Neural progenitor cell (in vitro differentiated cells): ENCODE measurements at regions not wholly inside any gene's neighbourhood (a gene's known extent, or its start where the extent isn't known, plus 50 kb on each side); places are given as distances from the start of the nearest gene placed in this dataset.
A peak's percentile ranks its signal among the peaks of the same experiment; 100 is the strongest.
"Not testable (repeated sequence)": the region's sequence is repeated elsewhere in the genome, so short reads cannot be mapped to it uniquely, and the experiment has no call there.

ENCODE experiments used
- DNase-seq: peaks from one replicate; pipeline ENCODE4 v3.0.0-alpha.2; 2016; ENCODE audit warnings: low spot score
- H2AFZ ChIP-seq: fragments of 200-600 bp; sonication (generic); replicated peaks from 2 replicates; pipeline ENCODE4 v1.6.1; 2016; ENCODE audit warnings: antibody characterized with exemption
- H3F3A ChIP-seq: fragments of 200-600 bp; sonication (generic); 2 replicates; pipeline ENCODE4 v1.6.1; 2016; ENCODE audit warnings: antibody characterized with exemption, low read depth
- H3K27ac ChIP-seq: fragments of 200-600 bp; sonication (generic); 2 replicates; pipeline ENCODE4 v1.5.1; 2016; ENCODE audit warnings: mild to moderate bottlenecking
- H3K27me3 ChIP-seq: fragments of 200-600 bp; sonication (generic); 2 replicates; pipeline ENCODE4 v1.6.1; 2016; ENCODE audit warnings: mild to moderate bottlenecking, moderate library complexity
- H3K36me3 ChIP-seq: fragments of 200-600 bp; sonication (generic); 2 replicates; pipeline ENCODE4 v1.5.1; 2016
- H3K4me1 ChIP-seq: fragments of 200-600 bp; sonication (generic); 2 replicates; pipeline ENCODE4 v1.6.1; 2016; ENCODE audit warnings: mixed run types
- H3K4me2 ChIP-seq: fragments of 200-600 bp; sonication (generic); 2 replicates; pipeline ENCODE4 v1.6.1; 2016
- H3K4me3 ChIP-seq: fragments of 200-600 bp; sonication (generic); 2 replicates; pipeline ENCODE4 v1.5.1; 2016
- H3K79me2 ChIP-seq: fragments of 200-600 bp; sonication (generic); 2 replicates; pipeline ENCODE4 v1.6.1; 2016; ENCODE audit warnings: low read depth
- H3K9ac ChIP-seq: fragments of 200-600 bp; sonication (generic); 2 replicates; pipeline ENCODE4 v1.6.1; 2016
- H3K9me3 ChIP-seq: fragments of 200-600 bp; sonication (generic); 2 replicates; pipeline ENCODE4 v1.5.1; 2016; ENCODE audit warnings: low read depth
- H4K20me1 ChIP-seq: fragments of 200-600 bp; sonication (generic); 2 replicates; pipeline ENCODE4 v1.6.1; 2016; ENCODE audit warnings: low read depth
- H3K27ac Mint-ChIP-seq: 3 replicates; pipeline ENCODE4 v1.8.0; 2021; ENCODE audit warnings: mixed read lengths
- H3K27me3 Mint-ChIP-seq: 2 replicates; pipeline ENCODE4 v1.8.0; 2022; ENCODE audit warnings: low read depth, mild to moderate bottlenecking, inconsistent platforms, moderate library complexity, mixed read lengths; ENCODE audit not compliant: insufficient read depth
- H3K36me3 Mint-ChIP-seq: 3 replicates; pipeline ENCODE4 v1.8.0; 2021; ENCODE audit warnings: mixed read lengths
- H3K4me1 Mint-ChIP-seq: 3 replicates; pipeline ENCODE4 v1.8.0; 2021; ENCODE audit warnings: mixed read lengths
- H3K4me3 Mint-ChIP-seq: 3 replicates; pipeline ENCODE4 v1.8.0; 2021; ENCODE audit warnings: mild to moderate bottlenecking, moderate library complexity, mixed read lengths
- H3K9me3 Mint-ChIP-seq: 3 replicates; pipeline ENCODE4 v1.8.0; 2020; ENCODE audit warnings: mixed read lengths
- CTCF ChIP-seq: fragments of 200-600 bp; sonication (generic); IDR thresholded peaks from 2 replicates; pipeline ENCODE4 v1.5.1; 2017; ENCODE audit warnings: antibody characterized with exemption, mild to moderate bottlenecking
- EZH2 ChIP-seq: fragments of 200-600 bp; sonication (generic); IDR thresholded peaks from 2 replicates; pipeline ENCODE4 v1.6.1; 2017; ENCODE audit warnings: antibody characterized with exemption, mild to moderate bottlenecking, moderate library complexity
- EZH2phosphoT487 ChIP-seq: fragments of 200-600 bp; sonication (generic); IDR thresholded peaks from 2 replicates; pipeline ENCODE4 v1.6.1; 2017; ENCODE audit warnings: antibody characterized with exemption

- Mint-ChIP-seq H3K4me3 (no peak overlapping the region), H3K27ac (no peak overlapping the region)
- no peak overlapping the region for H3K27ac ChIP-seq
Observed at GRCh38 chr9:36461323-36461722, 61.3 kb upstream of the RNF38 start.

GRCh38 chr9:36458430-36458915 is 58.4 kb upstream of the RNF38 start:
- not testable (repeated sequence) for H3K4me3 Mint-ChIP-seq, H3K27ac ChIP-seq, H3K4me2 ChIP-seq, H3K9me3 ChIP-seq, H3K79me2 ChIP-seq, H3K4me3 ChIP-seq, H3K27me3 Mint-ChIP-seq, H3K9ac ChIP-seq, DNase-seq, H3K27ac Mint-ChIP-seq, H3F3A ChIP-seq, H3K27me3 ChIP-seq, H2AFZ ChIP-seq, H3K9me3 Mint-ChIP-seq, H3K36me3 ChIP-seq
- peaks cover 68% of the 10 kb centered on the region for H4K20me1 ChIP-seq
- H3K4me1 Mint-ChIP-seq = peaks cover 16% of the 10 kb centered on the region
- H3K4me1 ChIP-seq = peaks cover 17% of the 10 kb centered on the region
- peaks cover 21% of the 10 kb centered on the region for H3K36me3 Mint-ChIP-seq

More at GRCh38 chr9:36461323-36461722, 61.3 kb upstream of the RNF38 start:
- no peak overlapping the region for H2AFZ ChIP-seq
- H3K36me3 Mint-ChIP-seq = peaks cover 25% of the 10 kb centered on the region
- peaks cover 17% of the 10 kb centered on the region for H3K4me1 ChIP-seq
- DNase-seq = no peak
- H3K36me3 ChIP-seq = no peaks in the 10 kb centered on the region
- TF ChIP-seq EZH2 (no peak), EZH2phosphoT487 (no peak), CTCF (no peak)
- H3K9me3 Mint-ChIP-seq = no peaks in the 10 kb centered on the region
- no peaks in the 10 kb centered on the region for H3K9me3 ChIP-seq
- no peaks in the 10 kb centered on the region for H3K27me3 ChIP-seq
- H4K20me1 ChIP-seq = peaks cover 59% of the 10 kb centered on the region
- H3K9ac ChIP-seq = no peak overlapping the region
- H3K79me2 ChIP-seq = no peaks in the 10 kb centered on the region
- H3K4me1 Mint-ChIP-seq = peaks cover 16% of the 10 kb centered on the region
- no peaks in the 10 kb centered on the region for H3K27me3 Mint-ChIP-seq
- H3K4me2 ChIP-seq = no peak overlapping the region
- H3K4me3 ChIP-seq = no peak overlapping the region
- H3F3A ChIP-seq = peaks cover 5% of the 10 kb centered on the region

- no peak for TF ChIP-seq CTCF
- H3K4me3 ChIP-seq = no peak overlapping the region
Observed at GRCh38 chr9:36457836-36458429, 57.9 kb upstream of the RNF38 start.

GRCh38 chr9:36456480-36457065 is 56.5 kb upstream of the RNF38 start:
- H3K79me2 ChIP-seq = no peaks in the 10 kb centered on the region

More at GRCh38 chr9:36457836-36458429, 57.9 kb upstream of the RNF38 start:
- no peak overlapping the region for H3K9ac ChIP-seq
- no peaks in the 10 kb centered on the region for H3K27me3 Mint-ChIP-seq
- H4K20me1 ChIP-seq = peaks cover 64% of the 10 kb centered on the region
- H3K36me3 ChIP-seq = no peaks in the 10 kb centered on the region
- no peaks in the 10 kb centered on the region for H3K9me3 ChIP-seq
- no peak overlapping the region for H3K4me3 Mint-ChIP-seq
- H3K9me3 Mint-ChIP-seq = no peaks in the 10 kb centered on the region
- peaks cover 5% of the 10 kb centered on the region for H3F3A ChIP-seq
- no peak for DNase-seq
- H3K4me2 ChIP-seq = no peak overlapping the region
- H3K79me2 ChIP-seq = no peaks in the 10 kb centered on the region
- H2AFZ ChIP-seq = no peak overlapping the region
- H3K4me1 ChIP-seq = peaks cover 17% of the 10 kb centered on the region
- peaks cover 20% of the 10 kb centered on the region for H3K36me3 Mint-ChIP-seq
- peaks cover 16% of the 10 kb centered on the region for H3K4me1 Mint-ChIP-seq
- no peaks in the 10 kb centered on the region for H3K27me3 ChIP-seq
- H3K27ac ChIP-seq = no peak overlapping the region
- H3K27ac Mint-ChIP-seq = no peak overlapping the region

More at GRCh38 chr9:36456480-36457065, 56.5 kb upstream of the RNF38 start:
- TF ChIP-seq CTCF = no peak
- H3K9me3 Mint-ChIP-seq = no peaks in the 10 kb centered on the region
- H3K4me2 ChIP-seq = no peak overlapping the region
- H3K4me3 ChIP-seq = no peak overlapping the region
- no peaks in the 10 kb centered on the region for H3K36me3 ChIP-seq
- no peak overlapping the region for H3K9ac ChIP-seq
- no peak overlapping the region for H2AFZ ChIP-seq
- peaks cover 18% of the 10 kb centered on the region for H3K36me3 Mint-ChIP-seq
- peaks cover 51% of the 10 kb centered on the region for H4K20me1 ChIP-seq
- no peaks in the 10 kb centered on the region for H3K9me3 ChIP-seq
- no peak overlapping the region for H3K27ac ChIP-seq
- H3K4me1 ChIP-seq = peaks cover 12% of the 10 kb centered on the region
- H3K27me3 Mint-ChIP-seq = no peaks in the 10 kb centered on the region
- H3K27me3 ChIP-seq = no peaks in the 10 kb centered on the region
- no peak overlapping the region for H3K4me3 Mint-ChIP-seq
- peaks cover 9% of the 10 kb centered on the region for H3K4me1 Mint-ChIP-seq
- DNase-seq = no peak
- peak overlapping the region; percentile 64 for H3K27ac Mint-ChIP-seq
- peaks cover 6% of the 10 kb centered on the region for H3F3A ChIP-seq
